ENCODE measurements at regions not wholly inside any gene's neighbourhood (a gene's known extent, or its start where the extent isn't known, plus 50 kb on each side); places are given as distances from the start of the nearest gene placed in this dataset.

- DNase-seq (ENCODE audit: low read depth in 2 of 2, low spot score in 1 of 2) = no peak
Measured at GRCh38 chr2:59935005-59935404, 618.4 kb downstream of the BCL11A start.

GRCh38 chr2:59933948-59934347 lies 619.5 kb downstream of the BCL11A start:
- no peak for DNase-seq (ENCODE audit: low read depth in 2 of 2, low spot score in 1 of 2)

- DNase-seq (ENCODE audit: low read depth in 2 of 2, low spot score in 1 of 2) = no peak
Measured at GRCh38 chr2:59932341-59932740, 621.1 kb downstream of the BCL11A start.

- DNase-seq (ENCODE audit: low read depth in 2 of 2, low spot score in 1 of 2) = no peak
Measured at GRCh38 chr2:59930430-59930829, 623.0 kb downstream of the BCL11A start.

- DNase-seq (ENCODE audit: low read depth in 2 of 2, low spot score in 1 of 2) = no peak
Measured at GRCh38 chr2:59926731-59927130, 626.7 kb downstream of the BCL11A start.

GRCh38 chr2:59925321-59925720 lies 628.1 kb downstream of the BCL11A start:
- no peak for DNase-seq (ENCODE audit: low read depth in 2 of 2, low spot score in 1 of 2)

- DNase-seq (ENCODE audit: low read depth in 2 of 2, low spot score in 1 of 2) = no peak
Measured at GRCh38 chr2:59924346-59924745, 629.1 kb downstream of the BCL11A start.

- no peak for DNase-seq (ENCODE audit: low read depth in 2 of 2, low spot score in 1 of 2)
Measured at GRCh38 chr2:59922450-59922849, 631.0 kb downstream of the BCL11A start.

- DNase-seq (ENCODE audit: low read depth in 2 of 2, low spot score in 1 of 2) = no peak
Measured at GRCh38 chr2:59921743-59922142, 631.7 kb downstream of the BCL11A start.

GRCh38 chr2:59920961-59921360 lies 632.5 kb downstream of the BCL11A start:
- DNase-seq (ENCODE audit: low read depth in 2 of 2, low spot score in 1 of 2) = no peak

GRCh38 chr2:59920307-59920706 lies 633.1 kb downstream of the BCL11A start:
- no peak for DNase-seq (ENCODE audit: low read depth in 2 of 2, low spot score in 1 of 2)

- no peak for DNase-seq (ENCODE audit: low read depth in 2 of 2, low spot score in 1 of 2)
Measured at GRCh38 chr2:59919579-59919978, 633.9 kb downstream of the BCL11A start.

- DNase-seq (ENCODE audit: low read depth in 2 of 2, low spot score in 1 of 2) = no peak
Measured at GRCh38 chr2:59912042-59912441, 641.4 kb downstream of the BCL11A start.

GRCh38 chr2:59910166-59910565 lies 643.3 kb downstream of the BCL11A start:
- no peak for DNase-seq (ENCODE audit: low read depth in 2 of 2, low spot score in 1 of 2)

- no peak for DNase-seq (ENCODE audit: low read depth in 2 of 2, low spot score in 1 of 2)
Measured at GRCh38 chr2:59909147-59909546, 644.3 kb downstream of the BCL11A start.

GRCh38 chr2:59905731-59906130 lies 647.7 kb downstream of the BCL11A start:
- no peak for DNase-seq (ENCODE audit: low read depth in 2 of 2, low spot score in 1 of 2)

- DNase-seq (ENCODE audit: low read depth in 2 of 2, low spot score in 1 of 2) = no peak
Measured at GRCh38 chr2:59903994-59904544, 649.4 kb downstream of the BCL11A start.

- no peak for DNase-seq (ENCODE audit: low read depth in 2 of 2, low spot score in 1 of 2)
Measured at GRCh38 chr2:59900728-59901452, 652.6 kb downstream of the BCL11A start.

- no peak for DNase-seq (ENCODE audit: low read depth in 2 of 2, low spot score in 1 of 2)
Measured at GRCh38 chr2:59899692-59900091, 653.8 kb downstream of the BCL11A start.

- no peak for DNase-seq (ENCODE audit: low read depth in 2 of 2, low spot score in 1 of 2)
Measured at GRCh38 chr2:59896499-59897245, 656.8 kb downstream of the BCL11A start.

- no peak for DNase-seq (ENCODE audit: low read depth in 2 of 2, low spot score in 1 of 2)
Measured at GRCh38 chr2:59893612-59894011, 659.8 kb downstream of the BCL11A start.

GRCh38 chr2:59892398-59892797 lies 661.1 kb downstream of the BCL11A start:
- no peak for DNase-seq (ENCODE audit: low read depth in 2 of 2, low spot score in 1 of 2)
